ENCODE measurements at regions not wholly inside any gene's neighbourhood (a gene's known extent, or its start where the extent isn't known, plus 50 kb on each side); places are given as distances from the start of the nearest gene placed in this dataset.

DNA sequence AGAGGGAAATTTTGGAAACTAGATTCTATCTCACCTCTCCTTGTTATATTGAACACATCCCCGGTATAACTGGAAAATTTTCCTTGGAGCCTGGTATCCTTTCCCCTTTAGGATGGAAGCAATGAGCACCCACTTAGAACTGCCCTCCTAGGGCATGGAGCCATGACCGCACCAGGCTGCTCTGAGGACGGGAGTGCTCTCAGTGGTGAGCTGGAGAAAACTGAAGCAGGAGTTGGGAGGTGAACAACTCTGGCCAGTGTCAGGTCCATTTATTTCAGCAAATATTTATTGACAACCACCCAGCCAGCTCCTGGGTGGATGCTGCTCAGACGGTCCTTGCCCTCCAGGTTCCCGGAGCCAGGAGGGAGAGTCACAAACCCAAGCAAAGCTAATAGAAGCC is 278.1 kb downstream of the WDR11 start:
- Histone ChIP-seq H3K27ac (ENCODE audit: control insufficient read depth, insufficient read depth) (no peak overlapping the region), H3K79me2 (ENCODE audit: control insufficient read depth, insufficient read depth, low read length) (no peaks in the 10 kb centered on the region), H3K9ac (ENCODE audit: control insufficient read depth, insufficient read depth, low read length) (no peak overlapping the region), H2AFZ (ENCODE audit: control insufficient read depth, low read depth, low read length) (no peak overlapping the region), H3K27me3 (replicated peaks in 1 of 2; ENCODE audit: control insufficient read depth in 2 of 2, insufficient read depth in 2 of 2, low read length in 1 of 2) (no peaks in the 10 kb centered on the region; a peak in 1 of 4 replicates), H3K4me1 (ENCODE audit: control insufficient read depth, insufficient read depth, low read length) (no peaks in the 10 kb centered on the region), H4K20me1 (ENCODE audit: control insufficient read depth, insufficient read depth) (no peaks in the 10 kb centered on the region), H3K4me3 (no peak overlapping the region), H3K36me3 (ENCODE audit: control insufficient read depth in 2 of 2, insufficient read depth in 2 of 2, low read length in 1 of 2) (no peaks in the 10 kb centered on the region), H3K4me2 (ENCODE audit: control insufficient read depth, insufficient read depth) (no peak overlapping the region), H3K9me3 (replicated peaks; ENCODE audit: control insufficient read depth, insufficient read depth, low read length) (no peaks in the 10 kb centered on the region)
- FAIRE-seq, result no peak
- intact Hi-C loops (cut with micrococcal nuclease; ENCODE audit: unreplicated experiment), result no loop called here
- CTCF ChIA-PET, result interaction anchor here (0.7 kb wide), 1 partner anchor 29 kb away, joined by 3 read pairs; no protein-coding TSS in a partner anchor
- SMC1A ChIA-PET (ENCODE audit: uncharacterized antibody, unreplicated experiment), result no interaction called here
- TF ChIP-seq, protein P1, sequence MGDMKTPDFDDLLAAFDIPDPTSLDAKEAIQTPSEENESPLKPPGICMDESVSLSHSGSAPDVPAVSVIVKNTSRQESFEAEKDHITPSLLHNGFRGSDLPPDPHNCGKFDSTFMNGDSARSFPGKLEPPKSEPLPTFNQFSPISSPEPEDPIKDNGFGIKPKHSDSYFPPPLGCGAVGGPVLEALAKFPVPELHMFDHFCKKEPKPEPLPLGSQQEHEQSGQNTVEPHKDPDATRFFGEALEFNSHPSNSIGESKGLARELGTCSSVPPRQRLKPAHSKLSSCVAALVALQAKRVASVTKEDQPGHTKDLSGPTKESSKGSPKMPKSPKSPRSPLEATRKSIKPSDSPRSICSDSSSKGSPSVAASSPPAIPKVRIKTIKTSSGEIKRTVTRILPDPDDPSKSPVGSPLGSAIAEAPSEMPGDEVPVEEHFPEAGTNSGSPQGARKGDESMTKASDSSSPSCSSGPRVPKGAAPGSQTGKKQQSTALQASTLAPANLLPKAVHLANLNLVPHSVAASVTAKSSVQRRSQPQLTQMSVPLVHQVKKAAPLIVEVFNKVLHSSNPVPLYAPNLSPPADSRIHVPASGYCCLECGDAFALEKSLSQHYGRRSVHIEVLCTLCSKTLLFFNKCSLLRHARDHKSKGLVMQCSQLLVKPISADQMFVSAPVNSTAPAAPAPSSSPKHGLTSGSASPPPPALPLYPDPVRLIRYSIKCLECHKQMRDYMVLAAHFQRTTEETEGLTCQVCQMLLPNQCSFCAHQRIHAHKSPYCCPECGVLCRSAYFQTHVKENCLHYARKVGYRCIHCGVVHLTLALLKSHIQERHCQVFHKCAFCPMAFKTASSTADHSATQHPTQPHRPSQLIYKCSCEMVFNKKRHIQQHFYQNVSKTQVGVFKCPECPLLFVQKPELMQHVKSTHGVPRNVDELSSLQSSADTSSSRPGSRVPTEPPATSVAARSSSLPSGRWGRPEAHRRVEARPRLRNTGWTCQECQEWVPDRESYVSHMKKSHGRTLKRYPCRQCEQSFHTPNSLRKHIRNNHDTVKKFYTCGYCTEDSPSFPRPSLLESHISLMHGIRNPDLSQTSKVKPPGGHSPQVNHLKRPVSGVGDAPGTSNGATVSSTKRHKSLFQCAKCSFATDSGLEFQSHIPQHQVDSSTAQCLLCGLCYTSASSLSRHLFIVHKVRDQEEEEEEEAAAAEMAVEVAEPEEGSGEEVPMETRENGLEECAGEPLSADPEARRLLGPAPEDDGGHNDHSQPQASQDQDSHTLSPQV (IDR thresholded peaks at IDR 0.05), result no peak
- TF ChIP-seq SUZ12 (IDR thresholded peaks at IDR 0.05; ENCODE audit: unreplicated experiment) (no peak), HDAC2 (IDR thresholded peaks at IDR 0.05) (no peak)
- TF ChIP-seq, protein P2, sequence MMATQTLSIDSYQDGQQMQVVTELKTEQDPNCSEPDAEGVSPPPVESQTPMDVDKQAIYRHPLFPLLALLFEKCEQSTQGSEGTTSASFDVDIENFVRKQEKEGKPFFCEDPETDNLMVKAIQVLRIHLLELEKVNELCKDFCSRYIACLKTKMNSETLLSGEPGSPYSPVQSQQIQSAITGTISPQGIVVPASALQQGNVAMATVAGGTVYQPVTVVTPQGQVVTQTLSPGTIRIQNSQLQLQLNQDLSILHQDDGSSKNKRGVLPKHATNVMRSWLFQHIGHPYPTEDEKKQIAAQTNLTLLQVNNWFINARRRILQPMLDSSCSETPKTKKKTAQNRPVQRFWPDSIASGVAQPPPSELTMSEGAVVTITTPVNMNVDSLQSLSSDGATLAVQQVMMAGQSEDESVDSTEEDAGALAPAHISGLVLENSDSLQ (IDR thresholded peaks at IDR 0.05), result no peak
- RAD21 ChIA-PET (ENCODE audit: unreplicated experiment), result no interaction called here
- no peak for ATAC-seq
- POLR2A ChIA-PET, result no interaction called here
- WGBS (ENCODE audit: insufficient coverage, insufficient replicate concordance, low lambda C conversion rate, missing lambda C conversion rate), result 40% methylated on average over 5 of the region's 5 CpGs
- no TSS peak for BruUV-seq (replicated peaks)
- in situ Hi-C loops (cut with MboI), result no loop called here
- no peak for DNase-seq (ENCODE audit: low read depth, low spot score)

All from GM12878 (cell line).